Heart left ventricle (tissue), 16 donors: ENCODE measurements at regions not wholly inside any gene's neighbourhood (a gene's known extent, or its start where the extent isn't known, plus 50 kb on each side); places are given as distances from the start of the nearest gene placed in this dataset.

Experiments
- ATAC-seq, 4 donors: fragments of 200-7000 bp; cut with Tn5 transposase; one replicate each; pipeline ENCODE4 v1.9.1; 2020 to 2022; ENCODE audit warnings: moderate library complexity in 4 of 4, mild to moderate bottlenecking in 3 of 4, moderate number of reproducible peaks in 1 of 4
- DNase-seq, 5 donors: peaks; one replicate each; pipeline ENCODE4 v3.0.0-alpha.2; 2020
- H3K27ac ChIP-seq, 12 donors: fragments of 200-600 bp; sonication (generic) in 4 of 12; one replicate each; pipeline versions ENCODE4 v1.5.0 to v1.8.0; 2016 to 2022; ENCODE audit warnings: mild to moderate bottlenecking in 2 of 12
- H3K27me3 ChIP-seq, 9 donors: fragments of 200-600 bp; sonication (generic) in 2 of 9; one replicate each; pipeline versions ENCODE4 v1.5.1 to v1.8.0; 2016 to 2022; ENCODE audit warnings: mild to moderate bottlenecking in 3 of 9
- H3K36me3 ChIP-seq, 9 donors: fragments of 200-600 bp; sonication (generic) in 2 of 9; one replicate each; pipeline versions ENCODE4 v1.5.0 to v1.8.0; 2018 to 2022; ENCODE audit warnings: mild to moderate bottlenecking in 2 of 9
- H3K4me1 ChIP-seq, 12 donors: fragments of 200-600 bp; sonication (generic) in 4 of 12; one replicate each; pipeline versions ENCODE4 v1.5.0 to v1.8.0; 2016 to 2022; ENCODE audit warnings: mild to moderate bottlenecking in 3 of 12
- H3K4me3 ChIP-seq, 12 donors: fragments of 200-600 bp; sonication (generic) in 4 of 12; one replicate each; pipeline versions ENCODE4 v1.5.0 to v1.8.0; 2017 to 2022; ENCODE audit warnings: mild to moderate bottlenecking in 9 of 12, moderate library complexity in 4 of 12
- H3K9me3 ChIP-seq, 12 donors: fragments of 200-600 bp; sonication (generic) in 4 of 12; one replicate each; pipeline versions ENCODE4 v1.5.0 to v1.8.0; 2016 to 2022; ENCODE audit warnings: mild to moderate bottlenecking in 1 of 12
- CTCF ChIP-seq, 12 donors: fragments of 200-600 bp; sonication (generic) in 4 of 12; IDR thresholded peaks; one replicate each; pipeline versions ENCODE4 v1.5.0 to v1.8.0; 2018 to 2022; ENCODE audit warnings: antibody characterized with exemption in 12 of 12, mild to moderate bottlenecking in 5 of 12
- POLR2A ChIP-seq, 2 donors: fragments of 450-650 bp; IDR thresholded peaks; one replicate each; pipeline ENCODE4 v1.6.1; 2017; ENCODE audit warnings: antibody characterized with exemption in 2 of 2, mild to moderate bottlenecking in 2 of 2, moderate library complexity in 2 of 2
- WGBS, 4 donors: extraction: QIAGEN DNeasy Blood & Tissue Kit in 2 of 4; methylation state at CpG; one replicate each; pipeline versions ENCODE4 v1.1.5 to v1.1.7; 2013 to 2018; 5-methylcytosine and 5-hydroxymethylcytosine counted together
- intact Hi-C, 10 donors: fragments of 100-400 bp; cut with DNase I; formaldehyde crosslinking; loops; one replicate each; pipeline versions ENCODE4 v1.11.1 to v1.14.2; 2022
- donor health status: ischemic (EF 13 %, LVEDD 7.1; RV severe dilation, severe dysfunction).
- donor health status: healthy with polysubstance abuse.
- donor health status: DM: no; HTN: yes; CAD: no.
- donor health status: DM: no; HTN: no; CAD: no.
- donor health status: ischemic (EF 25% LVEDD 6.9; RV normal size, moderate dysfunction).
- donor health status: ischemic (EF 25% LVEDD 5.7; RV mildly dilated, moderate dysfunction).
- donor health status: healthy.
- donor health status: DM: yes; HTN: yes; CAD: no.
- donor health status: ischemic (EF 35%, LVEDD 5.7; RV mildly dilated, moderate dysfunction).
- donor health status: nonischemic (EF 11% LVEDD 7.7; RV severe dilation, severe dysfunction).
- donor health status: DM: yes; HTN: yes; CAD: no.
- donor health status: PGD.
- donor health status: ischemic (EF 29% LVEDD 5.4; RV normal size, mild dysfunction).
- donor health status: nonischemic (EF 23%, LVEDD 6.1; RV moderate dilation, normal function).

GRCh38 chr13:37945651-37946575 lies 76.3 kb upstream of the TRPC4 start:
- no peaks in the 10 kb centered on the region for H3K36me3 ChIP-seq
- H3K27ac ChIP-seq: no peak overlapping the region
- DNase-seq (no peak), ATAC-seq (no peak)
- WGBS, 4 donors: 78 to 91% (median 83%) methylated on average over 4 of the region's 4 CpGs
- no peaks in the 10 kb centered on the region for H3K27me3 ChIP-seq
- no peak for TF ChIP-seq POLR2A (IDR thresholded peaks at IDR 0.05)
- TF ChIP-seq CTCF (IDR thresholded peaks at IDR 0.05): no peak
- no peaks in the 10 kb centered on the region for H3K9me3 ChIP-seq
- intact Hi-C loops: no loop called here
- no peaks in the 10 kb centered on the region for H3K4me1 ChIP-seq
- no peak overlapping the region for H3K4me3 ChIP-seq

- H3K27ac ChIP-seq: no peak overlapping the region
- 74 to 78% (median 77%) methylated on average over 8 of the region's 8 CpGs for WGBS, 4 donors
These were observed 75.4 kb upstream of the TRPC4 start for GRCh38 chr13:37944869-37945442.

GRCh38 chr13:37944081-37944868 lies 74.7 kb upstream of the TRPC4 start:
- intact Hi-C loops: no loop called here
- H3K4me1 ChIP-seq: no peaks in the 10 kb centered on the region
- H3K27me3 ChIP-seq: no peaks in the 10 kb centered on the region
- 70 to 79% (median 77%) methylated on average over 10 of the region's 10 CpGs for WGBS, 4 donors
- TF ChIP-seq CTCF (IDR thresholded peaks at IDR 0.05): no peak
- no peak for TF ChIP-seq POLR2A (IDR thresholded peaks at IDR 0.05)
- DNase-seq (no peak), ATAC-seq (no peak)
- no peak overlapping the region for H3K4me3 ChIP-seq
- no peak overlapping the region for H3K27ac ChIP-seq
- H3K36me3 ChIP-seq: no peaks in the 10 kb centered on the region
- no peaks in the 10 kb centered on the region for H3K9me3 ChIP-seq

More at GRCh38 chr13:37944869-37945442, 75.4 kb upstream of the TRPC4 start:
- no peaks in the 10 kb centered on the region for H3K27me3 ChIP-seq
- intact Hi-C loops: no loop called here
- H3K36me3 ChIP-seq: no peaks in the 10 kb centered on the region
- H3K9me3 ChIP-seq: no peaks in the 10 kb centered on the region
- DNase-seq (no peak), ATAC-seq (no peak)
- H3K4me3 ChIP-seq: no peak overlapping the region
- TF ChIP-seq POLR2A (IDR thresholded peaks at IDR 0.05): no peak
- TF ChIP-seq CTCF (IDR thresholded peaks at IDR 0.05): no peak
- no peaks in the 10 kb centered on the region for H3K4me1 ChIP-seq

GRCh38 chr13:37942929-37943328 lies 73.4 kb upstream of the TRPC4 start:
- no peak for TF ChIP-seq POLR2A (IDR thresholded peaks at IDR 0.05)
- no peak for TF ChIP-seq CTCF (IDR thresholded peaks at IDR 0.05)
- H3K4me3 ChIP-seq: no peak overlapping the region
- intact Hi-C loops: no loop called here
- no peaks in the 10 kb centered on the region for H3K27me3 ChIP-seq
- ATAC-seq (no peak), DNase-seq (no peak)
- H3K4me1 ChIP-seq: no peaks in the 10 kb centered on the region
- H3K9me3 ChIP-seq: no peaks in the 10 kb centered on the region
- H3K27ac ChIP-seq: no peak overlapping the region
- no peaks in the 10 kb centered on the region for H3K36me3 ChIP-seq
